ENCODE measurements at regions not wholly inside any gene's neighbourhood (a gene's known extent, or its start where the extent isn't known, plus 50 kb on each side); places are given as distances from the start of the nearest gene placed in this dataset.
"Not testable (repeated sequence)": the region's sequence is repeated elsewhere in the genome, so short reads cannot be mapped to it uniquely, and the experiment has no call there.

DNA sequence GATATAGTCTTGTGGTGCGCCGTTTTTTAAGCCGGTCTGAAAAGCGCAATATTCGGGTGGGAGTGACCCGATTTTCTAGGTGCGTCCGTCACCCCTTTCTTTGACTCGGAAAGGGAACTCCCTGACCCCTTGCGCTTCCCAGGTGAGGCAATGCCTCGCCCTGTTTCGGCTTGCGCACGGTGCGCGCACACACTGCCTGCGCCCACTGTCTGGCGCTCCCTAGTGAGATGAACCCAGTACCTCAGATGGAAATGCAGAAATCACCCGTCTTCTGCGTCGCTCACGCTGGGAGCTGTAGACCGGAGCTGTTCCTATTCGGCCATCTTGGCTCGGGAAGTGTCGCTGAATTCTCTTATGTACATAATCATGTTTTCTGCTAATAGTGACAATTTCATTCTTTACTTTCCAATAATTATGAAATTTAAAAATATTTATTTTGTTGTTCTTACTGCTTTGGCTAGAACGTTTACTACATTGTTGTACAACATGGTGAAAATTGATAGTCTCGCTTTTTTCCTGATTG lies 61.2 kb upstream of the MINDY3 start:
- not testable (repeated sequence) for DNase-seq (ENCODE audit: low spot score in 2 of 2); FAIRE-seq

DNA sequence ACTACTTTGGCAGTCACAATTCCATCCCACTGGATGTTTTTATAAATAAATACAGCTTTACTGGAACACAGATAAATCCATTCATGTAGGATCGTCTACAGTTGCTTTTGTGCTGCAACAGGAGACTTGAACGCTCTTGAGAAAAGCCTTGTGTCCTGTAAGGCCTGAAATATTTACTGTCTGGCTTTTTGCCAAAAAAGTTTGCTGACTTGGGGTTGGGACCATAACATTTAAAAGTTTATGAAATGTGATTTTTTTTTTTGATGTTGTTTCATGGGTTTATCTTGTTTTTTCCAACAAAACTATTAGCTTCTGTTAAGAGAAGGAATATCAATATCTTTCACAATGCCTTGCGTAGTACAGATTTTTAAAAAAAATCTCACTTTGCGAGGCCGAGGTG lies 71.1 kb upstream of the MINDY3 start:
- FAIRE-seq (no peak), DNase-seq (ENCODE audit: low spot score in 2 of 2) (no peak)

GRCh38 chr10:15939543-15939942 lies 79.2 kb upstream of the MINDY3 start:
- FAIRE-seq; DNase-seq (ENCODE audit: low spot score in 2 of 2): not testable (repeated sequence)

DNA sequence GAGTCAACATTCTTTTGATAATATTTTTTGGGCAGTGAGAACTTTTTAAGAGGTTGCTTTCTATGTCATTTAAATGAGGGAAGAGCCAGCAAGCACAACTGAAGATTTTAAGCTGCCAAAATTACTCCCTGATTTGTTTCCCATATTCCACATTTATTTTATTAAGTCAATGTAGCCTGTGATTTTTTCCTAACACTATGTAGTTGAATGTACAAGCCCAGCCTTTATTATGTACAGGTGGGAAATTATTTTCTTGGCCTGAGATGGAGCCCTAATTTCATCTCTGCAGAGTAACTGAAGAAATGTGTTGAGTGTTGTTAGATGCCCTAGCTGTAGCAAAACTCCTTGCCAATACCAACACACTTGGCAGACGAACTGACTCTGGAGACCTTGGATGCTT lies 83.1 kb upstream of the MINDY3 start:
- no peak for FAIRE-seq
- no peak for DNase-seq (ENCODE audit: low spot score in 2 of 2)

DNA sequence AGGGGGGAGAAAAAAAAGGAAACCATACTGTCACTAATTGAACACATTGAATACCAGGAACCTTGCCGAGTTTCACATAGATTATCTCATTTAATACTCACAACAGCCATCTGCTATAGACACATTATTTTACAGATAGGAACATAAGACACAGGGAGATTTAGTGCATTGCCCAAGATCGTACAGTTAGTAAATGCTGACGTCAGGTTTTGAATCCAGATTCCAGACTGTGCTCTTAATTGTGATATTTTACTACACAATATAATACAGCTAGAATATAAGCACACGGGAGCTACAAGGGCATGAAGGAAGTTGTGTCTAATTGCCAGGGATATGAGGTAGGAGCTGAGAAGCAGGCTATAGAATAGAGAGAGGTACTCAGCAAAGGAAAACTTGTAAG lies 93.9 kb upstream of the MINDY3 start:
- no peak for DNase-seq (ENCODE audit: low spot score in 2 of 2)
- FAIRE-seq, result no peak

DNA sequence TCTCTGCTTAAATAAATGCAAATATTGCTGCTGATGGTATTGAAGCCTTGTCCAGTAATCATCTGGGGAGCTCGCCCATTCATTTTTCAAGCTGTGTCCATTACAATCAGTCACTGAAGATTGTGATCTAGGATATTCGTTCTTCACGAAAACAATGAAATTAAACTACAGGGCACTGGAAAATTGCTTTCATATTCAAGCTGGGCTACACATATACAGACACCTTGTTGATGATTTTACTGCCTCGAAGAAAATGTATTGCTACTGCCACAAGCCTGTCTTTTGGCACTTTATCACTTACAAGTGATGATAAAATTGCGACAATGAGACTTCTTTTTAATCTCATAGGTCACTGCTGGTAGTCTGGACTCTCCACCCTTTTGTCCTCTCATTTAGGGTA lies 100.0 kb upstream of the MINDY3 start:
- DNase-seq (ENCODE audit: low spot score in 2 of 2) (no peak), FAIRE-seq (no peak)

- FAIRE-seq; DNase-seq (ENCODE audit: low spot score in 2 of 2): not testable (repeated sequence)
Observed at GRCh38 chr10:15972736-15973135, 112.4 kb upstream of the MINDY3 start.

GRCh38 chr10:15985690-15986089 lies 125.4 kb upstream of the MINDY3 start:
- DNase-seq (ENCODE audit: low spot score in 2 of 2), result no peak
- no peak for FAIRE-seq

DNA sequence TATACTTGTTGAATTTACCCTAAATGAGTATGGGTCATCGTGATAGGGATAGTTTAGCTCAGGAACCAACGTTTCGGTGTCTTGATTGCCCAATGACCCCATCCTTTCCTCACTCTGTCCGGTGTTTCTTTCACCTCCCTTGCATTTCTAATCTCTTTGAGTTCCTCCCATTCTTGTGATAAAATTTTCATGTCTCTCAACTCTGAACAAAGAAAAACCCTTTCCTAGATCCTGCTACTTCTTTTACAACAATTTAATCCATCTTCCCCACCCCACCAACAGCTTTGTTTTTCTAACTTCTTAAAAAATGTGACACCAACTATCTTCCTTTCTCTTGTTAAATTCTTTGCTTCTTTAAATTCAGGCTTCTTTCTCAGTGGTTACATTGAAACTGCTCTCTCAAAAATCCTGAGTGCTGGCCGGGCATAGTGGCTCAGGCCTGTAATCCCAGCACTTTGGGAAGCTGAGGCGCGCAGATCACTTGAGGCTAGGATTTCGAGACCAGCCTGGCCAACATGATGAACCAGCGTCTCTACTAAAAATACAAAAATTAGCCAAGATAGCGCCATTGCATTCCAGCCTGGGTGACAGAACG lies 130.3 kb upstream of the MINDY3 start:
- DNase-seq (ENCODE audit: low spot score in 2 of 2), result no peak
- FAIRE-seq, result no peak

DNA sequence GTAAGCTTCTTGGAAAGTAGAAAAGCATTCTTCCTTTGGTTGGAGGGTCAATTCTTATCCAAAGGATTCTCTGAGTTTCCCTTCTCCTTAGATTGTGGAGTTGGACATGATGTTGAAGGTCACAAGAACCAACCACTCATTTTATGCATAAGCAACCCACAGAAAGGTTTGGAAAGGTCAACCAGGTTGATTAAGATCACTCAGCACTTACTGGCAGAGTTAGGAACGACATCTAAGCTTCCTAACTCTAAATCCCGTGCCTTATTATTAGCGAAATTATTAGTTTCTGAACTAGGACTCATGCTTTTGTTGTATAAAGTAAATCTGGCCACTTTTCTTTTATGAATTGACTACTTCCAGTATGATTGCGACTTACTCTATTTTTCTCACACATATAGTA lies 137.0 kb upstream of the MINDY3 start:
- FAIRE-seq, result no peak
- no peak for DNase-seq (ENCODE audit: low spot score in 2 of 2)

GRCh38 chr10:16001581-16001980 lies 141.3 kb upstream of the MINDY3 start:
- no peak for DNase-seq (ENCODE audit: low spot score in 2 of 2)

DNA sequence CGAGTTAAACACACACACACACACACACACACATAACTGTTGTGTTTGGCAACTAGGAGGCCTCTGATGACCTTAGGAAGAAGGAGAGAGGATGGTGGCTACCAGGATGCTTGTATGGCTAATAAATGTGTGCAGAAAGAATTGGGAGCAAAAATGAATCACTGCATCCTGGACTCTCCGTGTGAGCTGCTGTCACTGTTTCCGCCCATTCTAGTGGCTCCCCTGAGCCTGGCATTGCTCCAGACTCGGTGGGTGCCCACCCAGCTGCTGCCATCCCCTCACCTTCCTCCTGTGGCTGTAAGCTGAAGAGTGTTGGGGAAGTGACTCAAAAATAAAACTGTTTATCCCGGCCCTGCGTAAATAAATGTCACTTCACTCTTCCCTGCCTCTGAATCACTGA lies 149.5 kb upstream of the MINDY3 start:
- FAIRE-seq, result no peak
- DNase-seq (ENCODE audit: low spot score in 2 of 2), result no peak

More at GRCh38 chr10:16001581-16001980, 141.3 kb upstream of the MINDY3 start:
- FAIRE-seq, result no peak

DNA sequence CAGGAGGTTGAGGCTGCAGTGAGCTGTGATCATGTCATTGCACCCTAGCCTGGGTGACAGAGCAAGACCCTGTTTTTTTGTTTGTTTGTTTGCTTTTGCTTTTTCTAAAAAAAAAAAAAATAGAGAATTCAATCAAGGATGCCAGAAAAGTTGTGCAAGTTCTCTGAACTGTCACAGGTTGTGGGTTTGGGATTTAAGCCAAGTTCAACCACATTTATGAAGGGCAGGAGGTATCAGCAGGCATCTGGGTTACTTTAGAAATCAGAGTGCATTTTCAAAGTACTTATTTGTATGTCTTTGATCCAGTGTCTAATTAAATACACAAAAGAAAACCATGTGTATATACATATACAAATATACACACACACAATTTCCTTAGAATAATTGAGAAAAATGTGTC lies 151.2 kb upstream of the MINDY3 start:
- no peak for FAIRE-seq

DNA sequence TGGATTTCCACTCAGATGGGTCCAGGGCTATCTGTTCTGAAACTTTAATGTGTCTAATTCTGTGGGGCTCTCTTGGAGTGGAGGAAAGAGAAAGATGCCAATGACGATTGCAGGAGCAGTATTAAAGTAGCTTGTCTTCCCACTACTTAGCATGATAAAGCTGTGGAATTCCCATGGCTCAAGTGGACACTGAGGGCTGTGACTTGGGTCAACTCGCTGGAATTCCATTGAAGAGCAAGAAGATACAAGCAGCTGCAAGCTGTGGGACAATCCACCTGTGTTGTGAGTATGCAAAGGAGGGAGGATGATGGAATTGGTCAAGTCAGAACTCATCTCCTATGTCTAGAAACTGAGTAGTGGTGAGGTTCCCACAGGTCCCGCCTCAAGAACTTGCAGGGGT lies 154.2 kb upstream of the MINDY3 start:
- FAIRE-seq (no peak), DNase-seq (ENCODE audit: low spot score in 2 of 2) (no peak)

More for the DNA sequence above, 151.2 kb upstream of the MINDY3 start:
- no peak for DNase-seq (ENCODE audit: low spot score in 2 of 2)

DNA sequence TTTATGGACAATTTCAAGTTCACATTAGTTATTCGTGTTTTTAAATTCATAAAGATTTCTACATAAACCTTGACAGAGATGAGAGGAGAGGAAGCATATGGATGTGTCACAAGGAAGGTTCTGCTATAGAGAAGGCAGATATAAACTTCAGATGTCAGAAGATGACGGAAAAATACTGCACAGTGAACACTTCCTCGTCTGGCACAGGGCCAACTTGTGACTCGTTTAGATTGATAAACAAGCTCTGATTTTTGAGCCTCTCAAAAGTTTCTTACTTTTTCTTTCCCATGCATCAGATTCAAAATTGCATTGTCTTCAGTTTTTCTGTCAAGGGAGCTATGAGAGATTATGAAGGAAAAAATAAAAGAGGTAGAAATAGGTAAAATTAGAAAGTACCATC lies 156.4 kb upstream of the MINDY3 start:
- DNase-seq (ENCODE audit: low spot score in 2 of 2) (no peak), FAIRE-seq (no peak)

DNA sequence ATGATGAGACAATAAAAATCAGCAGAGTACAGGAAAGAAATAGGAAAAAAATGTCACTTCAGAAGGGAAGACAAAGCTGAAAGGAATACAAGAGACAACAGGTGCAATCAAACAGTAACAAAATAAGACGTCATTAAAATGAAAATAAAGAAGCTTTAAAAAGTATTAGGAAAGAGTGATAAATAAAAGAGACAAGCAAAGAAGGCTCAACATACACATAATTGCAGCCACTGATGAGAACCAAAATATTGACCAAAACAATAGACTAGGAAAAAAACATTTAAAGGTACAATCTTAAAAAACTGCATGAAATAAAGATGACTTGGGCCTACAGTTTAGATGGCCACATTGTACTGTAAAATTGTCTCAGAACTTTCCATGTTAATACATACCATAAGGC lies 160.5 kb upstream of the MINDY3 start:
- DNase-seq (ENCODE audit: low spot score in 2 of 2), result no peak
- no peak for FAIRE-seq

GRCh38 chr10:16026832-16027231 lies 166.5 kb upstream of the MINDY3 start:
- DNase-seq (ENCODE audit: low spot score in 2 of 2), result not testable (repeated sequence)

DNA sequence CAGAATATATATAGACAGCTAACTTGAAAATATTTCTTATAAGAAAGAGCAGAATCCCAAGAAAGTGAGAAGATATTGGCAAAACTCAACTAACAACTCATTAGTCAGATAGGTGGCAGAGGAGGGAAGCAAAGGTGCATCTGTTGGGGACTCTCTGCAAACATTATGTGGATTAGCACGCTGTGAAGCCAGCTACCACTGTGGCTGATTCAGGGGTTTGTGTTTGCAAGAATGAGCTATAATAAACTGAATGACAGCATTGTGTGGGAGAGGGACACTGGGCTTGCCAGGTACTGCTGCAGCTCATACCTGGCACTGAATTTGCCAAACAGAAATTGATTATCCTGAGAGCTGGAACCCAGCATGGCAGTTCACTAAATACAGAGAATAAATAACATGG lies 170.3 kb upstream of the MINDY3 start:
- DNase-seq (ENCODE audit: low spot score in 2 of 2) (no peak), FAIRE-seq (no peak)

More at GRCh38 chr10:16026832-16027231, 166.5 kb upstream of the MINDY3 start:
- not testable (repeated sequence) for FAIRE-seq

- FAIRE-seq, result no peak
Observed at GRCh38 chr10:16049050-16049449, 188.7 kb upstream of the MINDY3 start.

GRCh38 chr10:16049782-16050181 lies 189.5 kb upstream of the MINDY3 start:
- FAIRE-seq, result no peak

More at GRCh38 chr10:16049050-16049449, 188.7 kb upstream of the MINDY3 start:
- DNase-seq (ENCODE audit: low spot score in 2 of 2), result no peak

DNA sequence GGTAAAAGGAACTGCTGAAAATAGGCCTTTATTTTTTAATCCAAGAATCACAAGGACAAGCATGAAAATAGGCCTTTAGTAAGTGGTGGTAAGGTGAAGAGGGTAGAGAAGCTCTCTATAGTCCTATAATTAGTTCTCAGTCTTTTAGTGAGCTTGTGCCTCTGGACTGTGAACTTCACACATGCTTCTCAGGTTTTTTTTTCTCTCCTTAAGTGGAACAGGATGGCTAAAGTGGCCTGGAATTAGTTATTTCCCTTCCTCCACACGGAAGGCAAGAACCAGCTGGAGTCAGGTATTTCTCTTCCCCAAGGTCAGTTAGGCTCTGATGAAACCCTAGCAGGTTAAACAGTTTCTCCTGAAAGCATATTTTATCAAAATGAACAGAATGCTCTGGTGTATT lies 203.0 kb upstream of the MINDY3 start:
- FAIRE-seq (no peak), DNase-seq (ENCODE audit: low spot score in 2 of 2) (no peak)

More at GRCh38 chr10:16049782-16050181, 189.5 kb upstream of the MINDY3 start:
- no peak for DNase-seq (ENCODE audit: low spot score in 2 of 2)

GRCh38 chr10:16083551-16083950 lies 223.2 kb upstream of the MINDY3 start:
- not testable (repeated sequence) for DNase-seq (ENCODE audit: low spot score in 2 of 2); FAIRE-seq
